Activated CD4-positive, alpha-beta memory T cell treated with anti-CD3 and anti-CD28 coated beads, Interleukin-2, amount 10 ng/mL, durations not matched to agents 7 days and 5 days (primary cell): ENCODE measurements at regions not wholly inside any gene's neighbourhood (a gene's known extent, or its start where the extent isn't known, plus 50 kb on each side); places are given as distances from the start of the nearest gene placed in this dataset.

Experiments used
- CTCF ChIA-PET: fragments of 350-600 bp; sonication (Branson Sonifier 250); formaldehyde crosslinking; loops from one replicate; lab custom pipeline; 2021; ENCODE audit warnings: antibody characterized with exemption, inconsistent platforms; lab: Charles Lee
- POLR2A ChIA-PET: fragments of 350-600 bp; sonication (Branson Sonifier 250); formaldehyde crosslinking; loops from one replicate; lab custom pipeline; 2021; ENCODE audit warnings: antibody characterized with exemption; lab: Charles Lee
- DNase-seq: peaks from one replicate; pipeline ENCODE4 v3.0.0-alpha.2; 2020
- H3K27ac Mint-ChIP-seq: one replicate; pipeline ENCODE4 v1.8.0; 2021; ENCODE audit warnings: mild to moderate bottlenecking, mixed read lengths
- H3K27me3 Mint-ChIP-seq: one replicate; pipeline ENCODE4 v1.8.0; 2021; ENCODE audit warnings: mixed read lengths
- H3K36me3 Mint-ChIP-seq: one replicate; pipeline ENCODE4 v1.8.0; 2021; ENCODE audit warnings: low read depth, mixed read lengths
- H3K4me1 Mint-ChIP-seq: one replicate; pipeline ENCODE4 v1.8.0; 2021; ENCODE audit warnings: mixed read lengths
- H3K4me3 Mint-ChIP-seq: one replicate; pipeline ENCODE4 v1.8.0; 2021; ENCODE audit warnings: mild to moderate bottlenecking, mixed read lengths
- H3K9me3 Mint-ChIP-seq: one replicate; pipeline ENCODE4 v1.8.0; 2021; ENCODE audit warnings: mixed read lengths

DNA sequence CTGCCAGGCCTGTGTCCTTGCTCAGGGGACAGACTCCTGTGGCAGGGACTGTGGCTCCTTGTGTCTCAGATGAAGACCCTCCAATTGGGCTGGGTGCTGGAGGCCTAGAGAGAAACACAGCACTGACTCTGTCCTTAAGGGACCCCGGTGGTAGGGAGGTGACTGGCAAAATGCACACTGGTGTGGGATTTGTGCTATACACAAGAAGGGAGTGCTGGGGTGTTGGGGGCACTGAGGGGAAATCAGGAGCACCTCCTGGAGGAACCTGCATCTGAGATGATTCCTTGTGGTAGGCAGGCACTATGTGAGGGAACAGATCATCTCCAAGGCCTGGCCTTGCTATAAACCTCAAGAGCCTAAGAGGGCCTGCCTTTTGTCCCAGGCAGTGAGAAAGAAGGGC is 149.2 kb downstream of the RPS24 start:
- no peak overlapping the region for H3K4me3 Mint-ChIP-seq
- H3K27ac Mint-ChIP-seq: no peak overlapping the region
- ChIA-PET POLR2A (no interaction called here), CTCF (no interaction called here)
- no peaks in the 10 kb centered on the region for H3K9me3 Mint-ChIP-seq
- no peak for DNase-seq
- no peaks in the 10 kb centered on the region for H3K36me3 Mint-ChIP-seq
- H3K27me3 Mint-ChIP-seq: no peaks in the 10 kb centered on the region
- H3K4me1 Mint-ChIP-seq: no peaks in the 10 kb centered on the region

- no peaks in the 10 kb centered on the region for H3K27me3 Mint-ChIP-seq
- H3K36me3 Mint-ChIP-seq: no peaks in the 10 kb centered on the region
- CTCF ChIA-PET: no interaction called here
- no peak for DNase-seq
- H3K4me1 Mint-ChIP-seq: no peaks in the 10 kb centered on the region
- no peak overlapping the region for H3K27ac Mint-ChIP-seq
- H3K4me3 Mint-ChIP-seq: no peak overlapping the region
- POLR2A ChIA-PET: no interaction called here
- no peaks in the 10 kb centered on the region for H3K9me3 Mint-ChIP-seq
Measured at GRCh38 chr10:78184851-78185692, 151.4 kb downstream of the RPS24 start.

DNA sequence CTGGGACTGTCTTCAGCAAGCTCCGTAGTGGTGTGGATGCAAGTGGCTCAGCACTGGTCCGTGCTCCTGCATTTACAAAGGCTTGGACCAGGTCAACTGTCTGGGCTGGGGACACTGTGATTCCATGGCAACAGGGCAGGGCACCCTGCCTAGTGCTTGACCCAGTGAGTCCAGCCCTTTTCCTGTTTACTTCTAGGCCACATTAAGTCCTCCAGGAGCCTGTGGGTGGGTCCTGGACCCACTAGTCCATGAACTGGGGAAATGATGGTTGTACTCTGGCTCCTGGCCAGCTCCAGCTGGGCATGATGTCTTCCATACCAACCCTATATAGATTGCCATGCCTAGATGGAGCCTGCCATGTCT is 152.0 kb downstream of the RPS24 start:
- no peak overlapping the region for H3K27ac Mint-ChIP-seq

GRCh38 chr10:78186572-78186971 is 152.9 kb downstream of the RPS24 start:
- no peaks in the 10 kb centered on the region for H3K4me1 Mint-ChIP-seq
- ChIA-PET CTCF (no interaction called here), POLR2A (no interaction called here)
- no peaks in the 10 kb centered on the region for H3K36me3 Mint-ChIP-seq
- H3K4me3 Mint-ChIP-seq: no peak overlapping the region
- H3K9me3 Mint-ChIP-seq: no peaks in the 10 kb centered on the region
- no peak overlapping the region for H3K27ac Mint-ChIP-seq
- H3K27me3 Mint-ChIP-seq: no peaks in the 10 kb centered on the region
- no peak for DNase-seq

More for the DNA sequence above, 152.0 kb downstream of the RPS24 start:
- no peaks in the 10 kb centered on the region for H3K9me3 Mint-ChIP-seq
- H3K4me3 Mint-ChIP-seq: no peak overlapping the region
- ChIA-PET CTCF (no interaction called here), POLR2A (no interaction called here)
- DNase-seq: no peak
- H3K27me3 Mint-ChIP-seq: no peaks in the 10 kb centered on the region
- no peaks in the 10 kb centered on the region for H3K36me3 Mint-ChIP-seq
- H3K4me1 Mint-ChIP-seq: no peaks in the 10 kb centered on the region

DNA sequence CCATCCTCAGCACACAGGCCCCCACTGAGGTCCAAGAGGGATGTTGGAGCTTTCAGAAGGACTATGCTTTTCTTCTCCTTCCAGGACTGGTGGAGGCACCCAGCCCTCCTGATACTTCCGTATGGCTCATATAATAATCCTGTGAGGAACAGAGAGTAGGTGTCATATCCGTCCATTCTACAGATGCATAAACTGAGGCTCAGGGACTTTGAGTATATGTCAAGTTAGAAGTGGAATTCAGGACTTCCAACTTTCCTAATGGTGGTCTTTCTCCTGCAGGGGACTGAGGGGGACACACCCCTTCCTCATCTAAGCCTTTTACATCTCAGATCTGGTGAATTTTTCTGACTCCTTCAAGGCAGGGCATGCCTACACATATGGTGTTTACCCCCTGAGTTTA is 153.7 kb downstream of the RPS24 start:
- DNase-seq: no peak

GRCh38 chr10:78188446-78188845 is 154.8 kb downstream of the RPS24 start:
- CTCF ChIA-PET: interaction anchor here (0.7 kb wide), 1 partner anchor 15 kb away, joined by 4 read pairs; no protein-coding TSS in a partner anchor
- POLR2A ChIA-PET: no interaction called here
- Mint-ChIP-seq H3K4me3 (no peak overlapping the region), H3K27ac (no peak overlapping the region), H3K36me3 (no peaks in the 10 kb centered on the region), H3K27me3 (peaks cover 4% of the 10 kb centered on the region), H3K9me3 (no peaks in the 10 kb centered on the region), H3K4me1 (no peaks in the 10 kb centered on the region)
- no peak for DNase-seq

More for the DNA sequence above, 153.7 kb downstream of the RPS24 start:
- no peak overlapping the region for H3K27ac Mint-ChIP-seq
- H3K27me3 Mint-ChIP-seq: peaks cover under 1% of the 10 kb centered on the region
- H3K9me3 Mint-ChIP-seq: no peaks in the 10 kb centered on the region
- no peaks in the 10 kb centered on the region for H3K4me1 Mint-ChIP-seq
- ChIA-PET CTCF (no interaction called here), POLR2A (no interaction called here)
- H3K36me3 Mint-ChIP-seq: no peaks in the 10 kb centered on the region
- no peak overlapping the region for H3K4me3 Mint-ChIP-seq

GRCh38 chr10:78190051-78190825 is 156.6 kb downstream of the RPS24 start:
- DNase-seq: no peak
- ChIA-PET CTCF (no interaction called here), POLR2A (no interaction called here)
- Mint-ChIP-seq H3K27ac (no peak overlapping the region), H3K4me1 (no peaks in the 10 kb centered on the region), H3K27me3 (peaks cover 4% of the 10 kb centered on the region), H3K4me3 (no peak overlapping the region), H3K9me3 (no peaks in the 10 kb centered on the region), H3K36me3 (no peaks in the 10 kb centered on the region)

- ChIA-PET CTCF (no interaction called here), POLR2A (no interaction called here)
- H3K36me3 Mint-ChIP-seq: no peaks in the 10 kb centered on the region
- H3K4me3 Mint-ChIP-seq: no peak overlapping the region
- H3K9me3 Mint-ChIP-seq: no peaks in the 10 kb centered on the region
- H3K27me3 Mint-ChIP-seq: peaks cover 4% of the 10 kb centered on the region
- no peaks in the 10 kb centered on the region for H3K4me1 Mint-ChIP-seq
- H3K27ac Mint-ChIP-seq: no peak overlapping the region
- DNase-seq: no peak
Measured at GRCh38 chr10:78191301-78191700, 157.6 kb downstream of the RPS24 start.

DNA sequence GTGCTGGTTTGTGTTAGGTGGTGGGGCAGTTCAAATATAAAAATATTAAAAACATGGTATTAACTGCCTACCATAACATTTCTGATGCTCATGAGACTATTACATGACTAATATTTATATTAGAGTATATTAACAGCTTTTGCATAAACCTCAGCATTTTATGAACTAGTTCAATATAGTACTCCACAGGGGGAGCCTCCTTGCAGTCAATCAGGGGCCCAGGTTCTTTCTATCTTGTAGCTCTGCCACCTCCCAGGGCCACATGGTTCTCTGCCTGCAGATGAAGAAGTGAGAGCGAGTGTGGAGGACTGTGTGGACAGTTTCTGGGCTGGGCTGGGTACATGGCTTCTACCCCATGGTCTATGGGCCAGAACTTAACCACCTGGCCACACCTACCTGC is 159.5 kb downstream of the RPS24 start:
- Mint-ChIP-seq H3K36me3 (no peaks in the 10 kb centered on the region), H3K27me3 (peaks cover 4% of the 10 kb centered on the region), H3K4me1 (no peaks in the 10 kb centered on the region), H3K27ac (no peak overlapping the region), H3K4me3 (no peak overlapping the region), H3K9me3 (no peaks in the 10 kb centered on the region)
- DNase-seq: no peak
- ChIA-PET CTCF (no interaction called here), POLR2A (no interaction called here)

DNA sequence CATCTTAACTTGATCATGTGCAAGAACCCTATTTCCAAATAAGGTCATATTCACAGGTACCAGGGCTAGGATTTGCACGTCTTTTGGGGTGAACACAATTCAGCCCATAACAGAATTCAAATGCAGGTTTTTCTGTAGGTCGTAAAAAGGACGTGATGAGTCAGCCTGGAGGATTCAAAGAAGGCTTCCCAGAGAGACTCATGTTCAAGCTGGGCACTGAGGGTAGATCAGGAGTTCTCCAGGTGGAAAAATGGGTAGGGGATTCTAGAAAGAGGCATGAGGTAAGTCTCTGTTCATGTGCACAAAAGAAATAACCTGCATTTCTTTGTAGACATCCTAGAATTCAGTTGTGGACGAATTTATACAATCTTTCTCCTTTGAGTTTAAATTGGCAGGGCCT is 160.4 kb downstream of the RPS24 start:
- no peak for DNase-seq
- no peak overlapping the region for H3K4me3 Mint-ChIP-seq
- ChIA-PET CTCF (no interaction called here), POLR2A (no interaction called here)
- no peak overlapping the region for H3K27ac Mint-ChIP-seq
- H3K9me3 Mint-ChIP-seq: no peaks in the 10 kb centered on the region
- no peaks in the 10 kb centered on the region for H3K4me1 Mint-ChIP-seq
- H3K36me3 Mint-ChIP-seq: no peaks in the 10 kb centered on the region
- peaks cover 4% of the 10 kb centered on the region for H3K27me3 Mint-ChIP-seq

- ChIA-PET POLR2A (no interaction called here), CTCF (no interaction called here)
- Mint-ChIP-seq H3K4me3 (no peak overlapping the region), H3K4me1 (no peaks in the 10 kb centered on the region), H3K9me3 (no peaks in the 10 kb centered on the region), H3K36me3 (no peaks in the 10 kb centered on the region), H3K27me3 (peaks cover 4% of the 10 kb centered on the region), H3K27ac (no peak overlapping the region)
- no peak for DNase-seq
Measured at GRCh38 chr10:78194539-78195402, 161.1 kb downstream of the RPS24 start.

GRCh38 chr10:78196396-78196795 is 162.7 kb downstream of the RPS24 start:
- no peaks in the 10 kb centered on the region for H3K4me1 Mint-ChIP-seq

DNA sequence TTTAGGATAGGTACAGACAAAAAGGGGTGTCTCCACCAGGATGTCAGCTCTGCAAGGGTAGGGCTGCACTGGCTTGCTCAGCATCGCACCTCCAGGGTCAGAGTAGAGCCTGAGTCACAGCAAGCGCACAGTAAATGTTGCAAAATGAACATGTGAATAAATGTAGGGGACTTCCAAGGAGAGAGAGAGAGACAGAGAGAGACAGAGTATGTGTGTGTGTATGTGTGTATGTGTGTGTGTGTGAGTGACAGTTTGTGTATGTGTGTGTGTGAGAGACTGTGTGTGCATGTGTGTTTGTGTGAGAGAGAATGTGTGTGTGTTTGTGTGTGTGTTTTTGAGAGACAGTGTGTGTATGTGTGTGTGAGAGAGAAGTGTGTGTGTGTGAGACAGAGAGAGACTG is 163.3 kb downstream of the RPS24 start:
- no peaks in the 10 kb centered on the region for H3K36me3 Mint-ChIP-seq
- no peak for DNase-seq
- no peaks in the 10 kb centered on the region for H3K4me1 Mint-ChIP-seq
- no peak overlapping the region for H3K4me3 Mint-ChIP-seq
- no peaks in the 10 kb centered on the region for H3K9me3 Mint-ChIP-seq
- no peak overlapping the region for H3K27ac Mint-ChIP-seq
- POLR2A ChIA-PET: no interaction called here
- H3K27me3 Mint-ChIP-seq: peaks cover 4% of the 10 kb centered on the region
- CTCF ChIA-PET: no interaction called here

More at GRCh38 chr10:78196396-78196795, 162.7 kb downstream of the RPS24 start:
- no peak for DNase-seq
- Mint-ChIP-seq H3K9me3 (no peaks in the 10 kb centered on the region), H3K27ac (no peak overlapping the region), H3K36me3 (no peaks in the 10 kb centered on the region), H3K27me3 (peaks cover 4% of the 10 kb centered on the region), H3K4me3 (no peak overlapping the region)
- ChIA-PET CTCF (no interaction called here), POLR2A (no interaction called here)
